ENCODE measurements at regions not wholly inside any gene's neighbourhood (a gene's known extent, or its start where the extent isn't known, plus 50 kb on each side); places are given as distances from the start of the nearest gene placed in this dataset.
"Not testable (repeated sequence)": the region's sequence is repeated elsewhere in the genome, so short reads cannot be mapped to it uniquely, and the experiment has no call there.

- no peak for DNase-seq (ENCODE audit: low spot score)
Observed at GRCh38 chr4:19510993-19511392, 740.7 kb upstream of the SLIT2 start.

GRCh38 chr4:19508442-19508841 is 743.3 kb upstream of the SLIT2 start:
- no peak for DNase-seq (ENCODE audit: low spot score)

- DNase-seq (ENCODE audit: low spot score) = no peak
Observed at GRCh38 chr4:19497705-19498104, 754.0 kb upstream of the SLIT2 start.

DNA sequence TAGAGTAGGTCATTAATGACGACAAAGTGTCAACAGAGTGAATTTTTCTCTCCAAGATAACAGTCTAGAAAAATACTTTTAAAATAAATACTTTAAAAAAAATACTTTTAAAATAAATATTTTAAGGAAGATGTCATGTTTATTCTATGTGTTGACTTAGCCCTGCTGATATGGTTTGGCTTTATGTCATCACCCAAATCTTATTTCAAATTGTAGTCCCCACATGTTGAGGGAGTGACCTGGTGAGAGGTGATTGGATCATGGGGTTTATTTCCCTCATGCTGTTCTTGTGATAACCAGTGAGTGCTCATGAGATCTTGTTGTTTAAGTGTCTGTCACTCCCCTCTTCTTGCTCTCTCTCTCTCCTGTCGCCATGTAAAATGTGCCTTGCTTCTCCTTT is 754.9 kb upstream of the SLIT2 start:
- DNase-seq (ENCODE audit: low spot score) = no peak

GRCh38 chr4:19494961-19495360 is 756.7 kb upstream of the SLIT2 start:
- DNase-seq (ENCODE audit: low spot score) = no peak

GRCh38 chr4:19492606-19493005 is 759.1 kb upstream of the SLIT2 start:
- no peak for DNase-seq (ENCODE audit: low spot score)

- DNase-seq (ENCODE audit: low spot score) = no peak
Observed at GRCh38 chr4:19486400-19486799, 765.3 kb upstream of the SLIT2 start.

DNA sequence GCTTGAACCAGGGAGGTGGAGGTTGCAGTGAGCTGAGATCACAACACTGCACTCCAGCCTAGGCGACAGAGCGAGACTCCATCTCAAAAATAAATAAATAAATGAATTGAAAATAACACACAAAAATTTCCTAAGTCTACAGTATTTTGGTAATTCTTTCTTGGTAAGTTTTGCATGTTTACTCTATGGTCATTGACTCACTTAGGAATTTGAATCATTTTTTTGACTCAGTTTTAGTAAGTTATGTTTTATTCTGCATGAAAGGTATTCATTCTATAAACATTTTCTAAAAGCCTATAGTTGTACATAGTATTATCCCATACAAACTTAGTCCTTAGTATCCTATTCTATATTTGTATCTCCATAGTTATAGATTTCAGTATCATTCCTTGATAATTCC is 772.9 kb upstream of the SLIT2 start:
- DNase-seq (ENCODE audit: low spot score) = peak; percentile 24

DNA sequence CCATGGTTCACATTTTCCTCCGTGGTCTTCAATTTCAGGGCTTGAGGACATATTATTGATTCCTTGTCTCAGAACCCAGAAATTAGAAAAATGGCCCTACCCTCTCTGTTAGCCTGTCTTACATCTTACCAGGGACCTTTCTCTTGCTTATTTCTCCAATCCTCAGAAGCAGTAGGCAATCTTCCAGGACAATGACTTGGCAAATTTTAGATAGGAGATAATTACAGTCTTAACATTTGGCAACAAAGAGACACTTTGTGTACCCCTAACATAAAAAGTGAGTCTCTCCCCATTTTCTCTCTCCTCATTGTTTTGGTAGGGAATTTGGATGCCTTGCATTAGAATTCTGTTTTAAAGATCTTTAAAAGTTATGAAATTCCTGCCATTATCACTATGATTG is 778.1 kb upstream of the SLIT2 start:
- DNase-seq (ENCODE audit: low spot score) = no peak

GRCh38 chr4:19472666-19473065 is 779.0 kb upstream of the SLIT2 start:
- DNase-seq (ENCODE audit: low spot score) = no peak

GRCh38 chr4:19470001-19470400 is 781.7 kb upstream of the SLIT2 start:
- DNase-seq (ENCODE audit: low spot score) = not testable (repeated sequence)

DNA sequence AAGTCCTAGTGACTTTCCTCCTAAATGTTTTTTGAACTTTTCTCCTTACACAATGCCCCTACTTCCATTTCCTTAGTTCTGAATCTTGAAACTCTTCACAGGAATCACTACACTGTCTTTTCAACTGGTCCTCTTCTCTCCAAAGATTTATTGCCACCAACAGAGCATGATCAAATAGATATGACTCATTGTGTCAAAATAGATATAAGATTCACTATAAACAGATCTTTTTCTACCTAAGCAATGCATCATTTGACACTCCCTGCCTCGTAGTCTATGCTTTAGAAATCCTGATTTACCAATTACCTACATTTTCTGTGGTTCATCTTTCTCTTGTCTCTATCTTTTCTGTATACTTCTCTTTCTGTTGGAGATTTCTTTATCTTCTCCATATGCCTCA is 789.6 kb upstream of the SLIT2 start:
- no peak for DNase-seq (ENCODE audit: low spot score)

DNA sequence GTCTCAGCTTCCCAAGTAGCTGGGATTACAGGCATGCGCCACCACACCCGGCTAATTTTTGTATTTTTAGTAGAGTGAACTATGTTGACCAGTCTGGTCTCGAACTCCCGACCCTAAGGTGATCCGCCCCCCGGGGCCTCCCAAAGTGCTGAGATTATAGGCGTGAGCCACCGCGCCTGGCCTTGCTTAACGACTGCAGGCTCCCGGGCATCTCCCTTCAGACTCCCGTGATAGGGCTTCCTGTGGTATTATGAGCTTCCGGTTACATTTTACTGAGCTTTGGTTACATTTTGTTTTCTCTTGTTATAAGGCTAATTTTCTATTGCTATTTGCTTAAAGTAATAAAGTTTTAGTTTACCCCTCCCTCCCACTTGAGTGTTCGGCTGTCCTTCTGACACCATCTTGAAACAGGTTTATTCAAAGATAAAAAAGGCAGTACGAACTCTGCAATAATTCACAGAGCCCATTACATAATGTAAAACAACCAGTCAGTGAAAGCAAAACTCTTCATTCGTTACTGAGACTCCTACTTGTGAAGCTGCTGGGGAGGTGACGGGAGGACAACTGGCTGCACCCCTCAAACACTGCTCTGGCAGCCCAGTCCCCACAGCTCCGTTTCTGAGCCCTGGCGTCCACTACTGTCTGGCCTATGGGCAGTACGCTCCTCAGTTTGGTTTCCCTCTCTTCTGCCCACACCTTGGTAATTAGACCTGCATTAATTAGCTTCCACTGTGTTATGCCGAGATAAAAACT is 795.7 kb upstream of the SLIT2 start:
- DNase-seq (ENCODE audit: low spot score) = no peak

- no peak for DNase-seq (ENCODE audit: low spot score)
Observed at GRCh38 chr4:19455196-19455595, 796.5 kb upstream of the SLIT2 start.

GRCh38 chr4:19438233-19438632 is 813.5 kb upstream of the SLIT2 start:
- DNase-seq (ENCODE audit: low spot score) = no peak

DNA sequence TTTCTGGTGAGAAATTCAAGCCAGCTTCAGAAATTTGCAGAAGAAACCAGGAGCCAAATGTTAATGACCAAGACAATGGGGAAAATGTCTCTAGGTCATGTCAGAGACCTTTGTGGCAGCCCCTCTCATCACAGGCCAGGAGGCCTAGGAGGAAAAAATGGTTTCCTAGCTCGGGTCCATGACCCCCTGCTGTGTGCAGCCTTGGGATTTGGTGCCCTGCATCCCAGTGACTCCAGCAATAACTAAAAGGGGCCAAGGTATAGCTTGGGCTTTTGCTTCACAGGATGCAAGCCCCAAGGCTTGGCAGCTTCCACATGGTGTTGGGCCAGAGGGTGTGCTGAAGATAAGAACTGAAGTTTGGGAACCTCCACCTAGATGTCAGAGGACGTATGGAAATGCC is 814.7 kb upstream of the SLIT2 start:
- no peak for DNase-seq (ENCODE audit: low spot score)

- DNase-seq (ENCODE audit: low spot score) = no peak
Observed at GRCh38 chr4:19429684-19430083, 822.0 kb upstream of the SLIT2 start.

DNA sequence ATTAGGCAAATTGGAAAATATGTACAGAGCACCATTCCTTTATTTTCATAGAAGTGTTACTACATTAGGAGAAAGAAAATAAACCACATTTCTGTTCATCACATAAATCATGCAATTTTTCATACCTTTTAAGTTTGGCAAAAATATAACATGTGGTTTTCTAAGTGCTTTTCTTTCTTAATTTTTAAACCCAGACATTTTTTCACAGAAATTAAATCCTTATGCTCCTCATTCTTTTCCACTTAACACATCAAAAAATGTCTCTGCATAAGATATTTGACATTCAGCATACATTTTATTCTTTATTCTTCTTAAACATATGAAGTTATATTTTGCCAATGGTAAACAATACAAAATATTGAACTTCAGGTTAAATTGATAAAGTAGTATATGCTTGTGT is 826.6 kb upstream of the SLIT2 start:
- no peak for DNase-seq (ENCODE audit: low spot score)

- DNase-seq (ENCODE audit: low spot score) = no peak
Observed at GRCh38 chr4:19417256-19417655, 834.4 kb upstream of the SLIT2 start.

GRCh38 chr4:19416146-19416545 is 835.6 kb upstream of the SLIT2 start:
- no peak for DNase-seq (ENCODE audit: low spot score)

GRCh38 chr4:19408490-19408889 is 843.2 kb upstream of the SLIT2 start:
- DNase-seq (ENCODE audit: low spot score) = no peak

- no peak for DNase-seq (ENCODE audit: low spot score)
Observed at GRCh38 chr4:19406789-19407188, 844.9 kb upstream of the SLIT2 start.

DNA sequence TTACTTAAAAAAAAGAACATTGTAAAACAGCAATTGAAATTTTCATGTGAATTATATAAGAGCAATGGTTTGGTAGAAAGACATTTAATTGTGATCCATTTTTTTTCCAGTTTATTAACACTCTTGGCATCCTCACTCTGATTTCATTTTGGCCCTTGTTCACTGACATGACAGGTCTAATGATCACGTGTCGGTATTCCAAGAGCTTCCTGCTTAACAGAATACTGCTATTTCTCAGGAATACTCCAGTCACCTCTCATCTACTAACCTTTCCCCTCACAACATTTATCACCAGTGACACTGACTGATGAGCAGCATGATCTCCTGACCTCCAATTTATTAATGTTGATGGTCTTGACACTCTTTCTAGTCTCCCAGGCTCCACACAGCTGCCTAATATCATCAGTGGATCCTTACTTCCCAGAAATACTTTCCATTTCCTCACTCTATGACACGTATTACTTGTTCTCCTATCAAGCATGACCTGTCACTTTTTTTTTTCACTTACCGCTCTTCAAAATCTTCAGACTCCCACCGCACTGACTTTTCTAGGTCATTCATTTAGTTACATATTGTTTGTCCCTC is 847.8 kb upstream of the SLIT2 start:
- DNase-seq (ENCODE audit: low spot score) = no peak

DNA sequence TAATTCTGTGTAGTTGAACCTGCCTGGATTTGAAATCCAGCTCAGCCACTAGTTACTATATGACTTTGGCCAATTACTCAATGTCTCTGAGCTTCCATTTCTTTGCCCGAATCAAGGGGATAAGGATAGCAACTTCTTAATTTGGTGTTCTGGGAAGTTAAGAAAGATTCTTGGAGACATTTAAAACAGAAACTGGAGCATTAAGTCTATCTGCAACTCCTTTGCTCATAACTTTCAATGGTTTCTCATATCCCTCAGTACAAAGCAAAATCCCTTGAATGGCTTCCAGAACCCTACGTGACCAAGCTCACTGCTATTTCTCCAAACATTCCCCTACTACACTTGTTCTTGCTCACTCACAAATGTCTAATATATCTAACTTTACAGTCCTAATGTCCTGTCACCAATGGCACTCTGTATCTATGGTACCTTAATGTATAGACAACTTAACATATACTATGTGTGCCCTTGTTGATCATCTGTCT is 849.1 kb upstream of the SLIT2 start:
- no peak for DNase-seq (ENCODE audit: low spot score)
